T-helper 9 cell (primary cell): ENCODE measurements at regions not wholly inside any gene's neighbourhood (a gene's known extent, or its start where the extent isn't known, plus 50 kb on each side); places are given as distances from the start of the nearest gene placed in this dataset.
"Not testable (repeated sequence)": the region's sequence is repeated elsewhere in the genome, so short reads cannot be mapped to it uniquely, and the experiment has no call there.

Source experiments
- DNase-seq: peaks from one replicate; pipeline ENCODE4 v3.0.0-alpha.2; 2020

DNA sequence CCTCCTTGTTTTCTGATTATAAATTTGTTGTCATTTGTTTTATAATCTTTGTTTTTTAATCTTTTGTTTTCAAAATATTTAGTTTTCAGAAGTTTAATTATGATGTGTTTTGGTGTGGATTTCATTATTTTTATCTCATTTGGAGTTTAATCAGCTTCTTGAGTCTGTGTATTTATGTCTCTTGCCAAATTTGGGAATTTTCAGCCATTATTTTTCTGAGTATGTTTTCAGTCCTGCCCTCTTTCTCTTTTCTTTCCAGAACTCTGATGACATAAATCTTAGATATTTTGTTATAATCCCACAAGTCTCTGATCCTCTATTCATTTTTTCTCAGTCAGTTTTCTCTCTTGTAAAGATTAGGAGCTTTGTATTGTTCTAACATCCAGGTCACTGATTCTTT is 89.8 kb downstream of the RHOU start:
- DNase-seq: no peak

DNA sequence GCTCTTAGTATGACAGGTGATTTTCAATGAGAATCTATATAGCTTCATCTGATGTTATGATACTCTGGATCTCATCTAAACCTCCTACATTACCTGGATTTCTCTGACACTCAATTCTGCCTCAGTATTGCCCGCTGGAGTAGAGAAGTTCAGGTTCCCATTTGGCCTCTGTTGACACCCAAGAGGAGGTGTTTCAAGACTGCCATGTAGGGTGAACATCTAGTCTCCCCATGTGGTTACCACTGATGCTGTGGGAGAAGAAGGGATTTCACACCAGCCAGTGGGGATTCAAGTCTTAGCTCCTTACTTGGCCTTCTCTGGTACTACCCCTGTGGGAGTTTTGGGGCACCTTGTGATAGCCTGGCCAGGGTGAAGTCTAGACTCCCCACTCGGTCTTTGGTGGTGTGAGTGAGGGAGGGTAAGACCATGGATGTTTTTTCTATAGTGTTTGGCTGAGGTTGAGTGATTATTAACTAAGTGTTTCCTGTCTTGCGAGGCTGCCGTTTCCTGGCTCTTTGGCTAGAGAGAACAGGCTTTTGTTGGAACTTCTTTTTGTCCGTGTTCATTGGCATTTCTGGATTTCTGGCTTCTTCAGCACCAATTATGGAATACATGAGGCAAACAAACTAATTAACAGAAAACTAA is 90.7 kb downstream of the RHOU start:
- no peak for DNase-seq

DNA sequence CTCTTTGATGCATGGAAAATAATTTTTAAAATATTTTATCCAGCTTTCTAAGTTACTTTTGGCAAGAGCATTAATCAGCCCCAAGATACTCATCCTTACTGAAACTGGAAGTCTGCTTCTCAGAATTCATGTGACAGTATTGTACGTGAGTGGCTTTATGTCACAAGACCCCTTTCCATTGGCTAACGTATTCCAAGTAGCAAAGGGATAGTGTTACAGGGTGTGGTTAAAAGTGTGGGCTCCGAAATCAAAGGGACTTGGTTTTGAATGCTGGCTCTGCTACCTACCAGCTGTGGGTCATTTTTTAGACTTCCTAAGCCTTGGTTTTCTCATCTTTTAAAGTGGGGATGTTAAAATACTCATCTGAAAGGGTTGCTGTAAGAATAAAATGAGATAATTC is 91.7 kb downstream of the RHOU start:
- DNase-seq: no peak

DNA sequence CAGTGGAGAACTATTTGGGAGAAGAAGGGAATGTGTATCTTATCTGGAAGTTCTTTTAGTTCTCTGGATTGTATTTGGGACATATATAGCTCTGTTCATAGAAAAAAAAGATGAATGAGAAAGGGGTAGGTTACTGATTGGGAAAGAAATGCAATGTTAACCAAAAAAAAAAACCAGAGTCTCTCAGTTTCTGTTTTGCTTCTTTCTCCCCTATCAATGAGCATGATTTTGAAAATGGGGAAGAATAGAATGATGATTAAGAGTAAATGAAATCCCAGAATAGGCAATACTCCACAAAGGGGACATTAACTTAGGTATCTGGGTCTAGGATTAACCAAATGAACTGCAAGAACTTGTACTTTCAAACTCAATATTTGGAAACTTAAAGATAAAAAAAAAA is 92.9 kb downstream of the RHOU start:
- DNase-seq: no peak

DNA sequence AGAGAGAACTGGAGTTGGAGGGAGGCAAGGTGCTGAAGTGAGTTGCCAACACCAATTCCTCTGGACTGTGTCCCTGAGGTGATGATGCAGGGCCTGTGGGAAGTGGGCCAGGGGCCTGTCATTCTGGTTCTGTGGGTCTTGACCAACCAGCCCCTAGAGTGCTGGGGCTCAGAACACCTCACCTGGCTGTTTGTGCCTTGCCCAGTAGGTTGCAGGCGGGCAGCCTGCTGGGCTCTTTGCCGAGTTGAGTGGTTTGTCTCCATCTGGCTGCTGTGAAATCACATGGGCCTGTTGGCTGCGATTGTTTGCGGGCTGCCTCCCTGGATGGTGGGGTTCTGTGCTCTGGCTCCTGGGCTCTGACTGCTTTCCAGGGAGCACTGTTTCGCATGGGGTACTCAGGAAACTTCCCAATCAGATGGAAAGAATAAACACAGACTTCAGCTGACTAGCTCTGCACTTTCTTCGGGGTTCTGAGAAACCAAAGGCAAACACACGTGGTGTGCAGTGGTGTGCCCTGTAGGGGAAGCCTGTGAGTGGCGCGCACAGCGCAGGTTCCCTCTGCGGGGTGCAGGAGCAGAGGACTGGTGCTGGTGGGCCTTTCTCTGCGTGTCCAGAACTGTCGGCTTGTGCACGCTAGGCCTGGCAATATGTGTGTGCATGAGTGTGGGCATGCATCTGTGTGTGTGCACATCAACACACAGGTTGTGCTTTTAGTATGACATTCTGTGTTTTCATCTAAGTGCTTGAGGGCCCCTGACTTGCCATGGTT is 95.1 kb downstream of the RHOU start:
- no peak for DNase-seq

DNA sequence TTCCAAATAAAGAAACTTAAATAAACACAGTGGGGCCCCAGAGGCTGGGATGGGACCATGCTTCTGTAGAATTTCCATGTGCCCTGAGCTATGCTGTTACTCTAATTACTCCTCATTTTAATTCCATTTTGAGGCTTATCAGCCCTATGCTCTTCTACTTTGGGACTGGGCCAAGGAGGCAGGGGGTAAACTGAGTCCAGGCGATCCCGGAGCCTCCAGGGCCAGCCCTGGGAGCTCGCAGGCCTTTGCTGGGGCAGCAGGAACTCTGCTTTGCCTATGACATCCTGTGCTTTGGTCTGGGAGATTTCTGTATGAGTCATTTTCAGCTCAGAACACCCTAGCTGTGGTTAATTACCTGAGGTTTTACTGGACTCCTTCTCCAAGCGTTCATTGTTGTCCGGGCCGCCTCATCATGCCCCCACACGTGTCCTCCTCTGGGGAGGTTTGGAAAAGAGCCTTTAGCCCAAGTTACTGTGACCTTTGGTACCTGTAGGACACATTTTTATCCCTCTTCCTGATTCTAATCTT is 95.7 kb downstream of the RHOU start:
- no peak for DNase-seq

DNA sequence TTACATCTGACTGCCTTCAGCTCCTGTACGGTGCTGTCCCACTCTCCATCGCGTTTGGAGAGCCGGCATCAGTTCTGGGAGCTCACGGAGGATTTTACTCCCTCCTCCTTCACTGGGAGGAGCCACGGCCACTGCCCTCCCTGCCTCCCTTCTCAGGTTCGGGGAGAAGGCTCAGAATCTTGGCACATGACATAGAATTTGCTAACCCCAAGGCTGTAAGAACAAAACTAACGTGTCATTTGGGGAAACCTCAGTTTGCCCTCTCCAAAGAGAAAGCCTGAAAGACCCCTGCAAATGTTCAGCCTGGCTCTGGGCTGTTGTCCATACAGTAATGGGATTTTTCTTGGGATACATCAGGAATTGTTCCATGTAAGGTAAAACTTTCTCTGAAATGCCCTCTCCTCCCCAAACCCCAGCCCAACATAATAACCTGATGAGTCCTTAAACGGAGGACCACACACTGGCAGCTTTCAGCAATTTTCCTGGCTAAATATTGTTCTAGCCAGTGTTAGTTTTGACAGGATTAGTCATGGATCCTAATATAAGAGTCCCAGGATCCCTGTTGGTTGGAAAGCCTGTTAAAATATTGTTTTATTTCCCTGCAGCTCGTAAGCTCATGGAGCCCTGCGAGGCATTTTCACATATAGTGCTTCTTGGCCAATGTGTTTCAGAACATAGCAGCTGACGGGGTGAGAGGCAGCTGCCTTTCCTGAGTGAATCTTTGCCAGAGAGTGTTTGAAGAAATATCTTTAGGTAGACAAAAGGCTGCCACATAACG is 98.8 kb downstream of the RHOU start:
- DNase-seq: no peak

DNA sequence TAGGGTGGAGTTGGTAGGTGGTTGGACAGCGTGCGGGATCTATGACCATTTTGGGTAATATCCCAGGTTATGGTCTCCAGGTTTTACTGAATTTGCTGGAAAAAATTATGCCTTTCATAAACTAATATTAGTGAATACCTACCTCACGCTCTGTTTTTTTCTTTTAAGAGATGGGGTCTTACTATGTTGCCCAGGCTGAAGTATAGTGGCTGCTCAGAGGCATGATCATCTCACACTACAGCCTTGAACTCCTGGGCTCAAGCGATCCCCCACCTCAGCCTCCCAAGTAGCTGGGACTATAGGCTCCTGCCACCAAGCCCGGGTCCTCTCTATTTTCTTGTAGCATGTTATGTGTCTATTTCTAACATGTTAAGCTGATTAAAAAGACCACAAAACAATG is 100.2 kb downstream of the RHOU start:
- DNase-seq: no peak

DNA sequence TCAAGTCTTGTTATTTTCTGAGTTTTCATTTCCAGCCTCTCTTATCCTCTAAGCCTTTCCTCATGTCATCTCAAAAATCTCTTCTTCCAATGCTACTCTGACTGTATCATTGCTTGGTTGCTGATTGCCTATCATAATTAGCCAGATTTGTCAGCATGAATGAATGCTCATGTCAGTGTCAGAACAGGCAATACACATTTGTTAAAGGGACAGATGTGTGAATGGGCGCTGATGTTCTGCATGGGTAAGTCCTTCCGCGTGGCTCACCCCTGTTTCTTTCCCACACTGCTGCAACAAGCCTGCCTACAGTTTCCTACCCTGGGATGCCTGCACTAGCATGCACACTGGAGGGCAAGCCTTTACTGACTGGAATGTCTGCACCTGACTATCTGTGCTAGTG is 100.6 kb downstream of the RHOU start:
- DNase-seq: no peak

DNA sequence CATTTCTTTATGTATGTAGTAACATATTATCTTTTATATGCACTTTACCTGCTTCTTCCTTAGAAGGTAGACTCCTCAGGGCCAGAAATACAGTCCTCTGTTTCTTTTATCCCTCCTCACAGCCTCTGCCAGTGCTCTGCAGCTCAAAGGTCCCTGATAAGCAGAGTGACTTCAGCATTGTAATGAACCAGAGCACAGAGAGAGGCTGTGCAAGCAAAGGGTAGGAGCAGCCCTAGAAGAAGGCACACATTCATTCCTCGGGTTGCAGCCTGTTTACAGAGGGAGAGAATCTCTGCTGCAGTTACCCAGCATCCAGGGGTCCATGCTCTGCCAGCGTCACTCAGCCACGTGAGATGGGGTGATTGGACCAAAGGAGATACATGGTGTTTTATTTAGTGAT is 101.1 kb downstream of the RHOU start:
- DNase-seq: no peak

DNA sequence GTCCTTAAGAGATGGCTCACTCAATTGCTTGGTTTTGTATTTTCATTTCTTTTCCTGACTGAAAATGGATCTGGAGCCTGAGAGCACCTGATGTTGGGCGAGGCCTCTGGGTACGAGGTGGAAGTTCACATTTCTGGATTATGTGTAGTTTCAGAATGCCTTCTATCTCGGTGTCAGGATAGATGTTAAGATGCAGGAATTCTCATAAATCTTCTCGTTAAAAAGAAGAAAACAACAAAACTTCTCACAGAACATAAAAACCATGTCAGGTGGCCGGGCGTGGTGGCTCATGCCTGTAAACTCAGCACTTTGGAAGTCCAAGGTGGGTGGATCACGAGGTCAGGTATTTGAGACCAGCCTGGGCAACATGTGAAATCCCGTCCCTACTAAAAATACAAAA is 101.8 kb downstream of the RHOU start:
- no peak for DNase-seq

DNA sequence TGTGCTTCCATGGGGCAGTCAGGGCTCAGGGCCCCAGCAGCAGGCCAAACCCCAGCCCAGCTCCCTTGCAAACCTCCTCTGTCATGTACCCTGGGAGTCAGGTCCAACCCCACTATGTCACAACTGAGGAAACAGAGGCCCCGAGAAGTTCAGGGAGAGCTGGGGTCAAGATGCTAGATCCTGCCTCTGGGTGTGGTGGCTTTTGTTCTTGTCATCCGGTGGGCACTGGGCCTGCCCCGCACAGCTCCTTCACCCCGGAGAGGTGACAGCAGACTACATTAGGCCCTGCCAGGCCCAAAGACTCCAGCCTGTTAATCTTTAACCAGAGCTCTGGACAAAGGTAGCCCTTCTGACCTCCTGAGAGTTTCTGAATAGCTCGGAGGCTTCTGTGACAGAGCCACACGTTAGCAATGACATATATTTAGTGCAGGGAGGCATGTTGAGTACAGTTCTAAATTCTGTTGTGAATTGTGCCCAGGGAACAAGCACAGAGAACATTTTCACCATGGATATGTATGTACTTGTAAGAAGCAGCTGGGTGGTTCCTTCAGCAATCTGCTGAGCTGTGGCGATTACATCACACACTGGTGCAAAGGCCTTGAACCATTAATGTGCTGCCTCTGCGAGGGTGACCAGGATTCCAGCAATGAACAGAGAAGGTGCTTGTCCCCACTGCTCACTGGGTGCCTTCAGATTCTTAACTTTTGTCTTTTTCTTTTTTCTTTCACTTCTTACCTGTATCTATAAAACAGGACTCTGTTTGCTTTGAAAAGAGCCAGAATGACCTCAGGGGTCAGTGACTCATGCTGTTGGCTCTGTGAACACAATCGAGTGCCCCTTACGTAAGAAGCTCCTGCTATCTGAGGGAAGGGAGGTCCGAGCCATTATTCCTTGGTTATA is 102.8 kb downstream of the RHOU start:
- no peak for DNase-seq

DNA sequence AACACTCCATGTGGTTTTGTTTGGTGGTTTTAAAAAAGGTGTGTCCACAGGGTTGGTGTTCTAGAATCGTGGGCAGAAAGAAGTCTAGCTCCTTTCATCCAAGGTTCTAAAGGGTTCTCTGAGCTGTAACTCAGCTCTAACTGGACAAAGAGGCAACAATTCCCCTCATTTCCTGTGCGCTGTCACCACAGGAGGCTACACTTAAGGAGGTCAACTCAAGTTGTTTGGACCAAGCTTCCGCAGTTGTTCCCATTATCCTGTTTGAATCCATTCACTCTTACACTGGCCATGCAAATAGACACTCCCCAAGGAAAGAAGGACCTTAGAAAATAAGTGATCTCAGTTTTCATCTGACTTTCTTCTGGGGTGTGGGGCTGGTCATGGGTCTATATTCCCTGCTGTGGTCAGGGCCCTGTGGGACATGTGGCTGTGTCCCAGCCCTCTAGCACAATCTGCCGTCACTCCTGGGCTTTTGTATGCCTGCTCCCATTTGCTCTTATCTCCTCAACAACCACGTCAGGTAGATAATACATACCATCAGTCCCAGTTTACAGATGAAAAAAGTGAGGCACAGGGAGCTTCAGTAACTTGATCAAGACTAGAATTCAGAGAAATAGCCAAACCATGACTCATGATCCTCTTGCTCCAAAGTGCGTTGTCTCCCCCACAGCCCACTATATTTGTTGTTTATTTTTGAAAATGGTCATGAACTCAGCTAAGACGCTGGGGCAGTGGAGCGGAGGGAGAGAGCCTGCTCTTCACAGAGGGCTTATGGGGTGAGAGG is 103.6 kb downstream of the RHOU start:
- no peak for DNase-seq

DNA sequence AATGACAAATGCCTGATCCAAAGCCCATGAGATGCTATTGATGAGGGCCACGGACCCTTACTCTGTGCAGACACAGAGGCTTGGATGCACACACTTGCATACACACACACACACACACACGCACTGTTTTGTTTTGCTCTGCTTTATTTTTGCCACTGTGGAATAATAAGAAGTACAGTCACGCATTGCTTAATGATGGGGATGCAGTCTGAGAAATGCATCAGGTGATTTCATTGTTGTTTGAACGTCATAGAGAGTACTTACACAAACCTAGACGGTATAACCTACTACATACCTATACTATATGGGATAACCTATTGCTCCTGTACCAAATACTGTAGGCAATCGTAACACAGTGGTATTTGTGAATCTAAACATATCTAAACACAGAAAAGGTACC is 104.4 kb downstream of the RHOU start:
- DNase-seq: no peak

DNA sequence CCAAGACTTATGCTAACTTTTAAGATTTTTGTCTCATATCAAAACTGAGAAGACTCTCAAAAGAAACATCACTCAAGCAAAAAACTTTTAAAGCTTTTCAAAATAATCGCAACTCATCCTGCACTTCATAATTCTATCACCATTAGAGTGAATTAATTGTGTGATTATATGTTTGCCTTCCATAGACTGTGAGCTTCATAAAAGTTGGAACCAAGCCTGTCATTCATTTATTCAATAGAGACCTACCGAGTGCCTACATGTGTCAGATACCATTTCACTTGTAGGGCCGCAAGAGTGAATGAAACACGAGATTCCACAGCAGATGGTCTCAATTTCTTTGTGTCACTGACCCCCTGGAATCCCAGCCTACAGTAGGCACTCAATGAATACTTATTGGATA is 106.4 kb downstream of the RHOU start:
- no peak for DNase-seq

DNA sequence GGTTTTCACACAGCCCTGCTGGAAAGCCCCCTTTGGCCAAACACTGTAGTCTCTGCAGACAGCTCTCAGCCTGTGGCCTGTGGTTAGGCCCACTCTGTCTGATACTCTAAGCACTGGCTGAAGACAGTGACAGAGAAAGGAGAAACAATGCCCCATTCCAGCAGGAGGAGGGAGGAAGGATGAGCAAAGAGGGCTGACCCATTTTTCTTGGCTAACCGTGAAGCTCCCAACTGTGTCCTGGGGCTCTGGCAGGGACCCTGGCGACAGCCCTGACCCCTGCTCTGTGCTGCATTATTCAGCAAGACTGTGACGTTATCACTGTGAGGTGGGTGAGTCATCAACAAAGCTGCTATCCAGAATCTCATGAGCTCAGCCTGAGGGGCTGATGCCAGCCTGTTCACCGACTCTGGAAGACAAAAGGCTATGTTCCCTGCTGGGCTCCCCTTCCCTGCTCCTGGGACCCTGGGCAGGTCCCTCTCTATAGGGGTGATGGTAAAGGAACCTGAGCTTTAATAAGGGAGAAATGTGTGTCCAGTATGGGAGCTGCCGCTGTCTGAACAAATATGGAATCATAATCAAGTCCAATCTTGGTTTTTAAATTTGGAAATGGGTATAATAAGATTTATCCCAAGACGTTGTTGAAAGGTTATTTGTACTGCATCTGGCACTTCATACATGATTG is 107.0 kb downstream of the RHOU start:
- DNase-seq: no peak

DNA sequence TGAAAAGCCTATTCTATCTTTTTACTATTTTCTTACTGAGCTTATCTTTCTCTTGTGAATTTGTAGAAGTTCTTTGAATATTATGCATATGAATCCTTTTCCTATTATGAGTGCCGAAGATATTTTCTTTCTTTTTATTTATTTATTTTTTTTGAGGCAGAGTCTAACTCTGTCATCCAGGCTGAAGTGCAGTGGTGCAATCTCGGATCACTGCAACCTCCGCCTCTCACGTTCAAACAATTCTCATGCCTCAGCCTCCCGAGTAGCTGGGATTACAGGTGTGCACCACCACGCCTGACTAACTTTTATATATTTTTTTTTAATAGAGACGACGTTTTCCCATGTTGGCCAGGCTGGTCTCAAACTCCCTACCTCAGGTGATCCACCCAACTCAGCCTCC is 109.8 kb downstream of the RHOU start:
- no peak for DNase-seq

DNA sequence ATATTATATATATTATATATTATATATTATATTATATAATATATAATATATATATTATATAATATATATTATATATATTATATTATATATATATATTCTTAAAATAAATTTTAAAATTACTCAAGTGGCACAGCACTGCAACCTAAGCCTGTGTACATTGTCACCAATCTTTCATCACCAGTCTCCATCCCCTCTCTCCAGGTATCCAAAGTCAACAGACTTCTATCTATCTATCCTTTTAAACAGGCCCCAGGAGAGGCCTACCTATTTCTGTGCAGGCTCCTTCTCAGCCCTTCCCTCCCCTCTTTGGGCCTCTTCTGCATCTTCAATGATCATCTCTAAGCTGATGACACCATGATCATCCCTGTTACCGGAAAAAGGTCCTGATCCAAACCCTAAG is 111.7 kb downstream of the RHOU start:
- no peak for DNase-seq

DNA sequence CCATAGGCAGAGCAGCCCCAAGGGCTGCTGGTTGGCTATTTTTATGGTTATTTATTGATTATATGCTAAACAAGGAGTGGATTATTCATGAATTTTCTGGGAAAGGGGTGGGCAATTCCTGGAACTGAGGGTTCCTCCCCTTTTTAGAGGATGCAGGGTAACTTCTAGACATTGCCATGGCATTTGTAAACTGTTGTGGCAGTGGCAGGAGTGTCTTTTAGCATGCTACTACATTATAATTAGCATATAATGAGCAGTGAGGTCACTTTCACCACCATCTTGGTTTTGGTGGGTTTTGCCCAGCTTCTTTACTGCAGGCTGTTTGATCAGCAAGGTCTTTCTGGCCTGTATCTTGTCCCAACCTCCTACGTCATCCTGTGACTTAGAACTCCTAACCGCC is 112.2 kb downstream of the RHOU start:
- not testable (repeated sequence) for DNase-seq

DNA sequence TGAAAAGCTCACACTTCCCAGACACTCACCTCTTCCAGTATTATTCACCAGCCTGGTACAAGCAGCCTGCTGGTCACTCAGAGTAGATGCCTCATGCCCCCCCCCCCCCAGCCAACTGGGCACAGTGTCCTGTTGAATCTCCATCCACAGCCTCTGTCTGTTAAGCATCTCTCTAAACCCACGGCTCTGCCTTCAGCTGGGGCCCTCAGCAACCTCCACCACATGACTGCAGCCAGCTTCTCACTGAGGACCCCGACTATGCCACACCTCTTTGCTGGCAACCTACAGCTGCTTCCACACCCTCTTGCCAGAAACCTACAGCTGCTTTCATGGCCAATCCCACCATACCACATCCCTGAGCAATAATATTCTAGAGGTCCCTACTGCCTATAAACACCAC is 113.1 kb downstream of the RHOU start:
- DNase-seq: no peak

DNA sequence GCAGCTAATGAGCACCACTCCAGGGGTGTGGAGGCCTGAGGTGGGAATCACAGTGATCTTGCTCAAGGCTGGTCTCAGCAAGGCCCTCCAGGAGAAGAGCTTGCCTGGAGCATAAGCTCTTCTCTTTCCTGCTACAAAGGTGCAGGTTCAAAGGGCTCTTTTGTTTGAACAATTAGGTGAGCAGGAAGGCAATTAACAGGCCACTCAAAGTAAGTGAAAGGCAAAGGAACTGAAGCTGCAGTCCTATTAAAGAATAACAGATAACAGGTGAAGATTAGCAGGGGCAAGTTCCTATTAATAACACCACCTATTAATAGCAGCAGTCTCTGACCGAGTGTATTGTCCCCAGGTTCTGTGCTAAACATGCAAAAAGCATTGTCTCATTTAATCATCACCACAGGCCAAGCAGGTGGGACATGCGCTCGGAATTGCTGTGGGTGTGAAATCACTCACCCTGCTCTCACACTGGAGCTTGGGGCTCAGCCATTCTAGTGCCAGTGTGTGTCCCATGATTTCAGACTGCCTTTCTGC is 113.8 kb downstream of the RHOU start:
- DNase-seq: no peak
